HEK293T (cell line): ENCODE measurements at regions not wholly inside any gene's neighbourhood (a gene's known extent, or its start where the extent isn't known, plus 50 kb on each side); places are given as distances from the start of the nearest gene placed in this dataset.

Experiments used
- ARNT ChIP-seq: fragments of 450-650 bp; IDR thresholded peaks from 2 replicates; pipeline ENCODE4 v1.6.1; 2017; ENCODE audit warnings: mild to moderate bottlenecking
- BHLHE40 ChIP-seq: fragments of 450-650 bp; IDR thresholded peaks from 2 replicates; pipeline ENCODE4 v1.6.1; 2016; ENCODE audit warnings: mild to moderate bottlenecking, moderate library complexity, borderline replicate concordance
- FOXA1 ChIP-seq: fragments of 450-650 bp; IDR thresholded peaks from 2 replicates; pipeline ENCODE4 v1.6.1; 2016; ENCODE audit warnings: mild to moderate bottlenecking
- FOXK2 ChIP-seq: fragments of 450-650 bp; IDR thresholded peaks from 2 replicates; pipeline ENCODE4 v1.6.1; 2016; ENCODE audit warnings: mild to moderate bottlenecking
- FOXM1 ChIP-seq: fragments of 450-650 bp; IDR thresholded peaks from 2 replicates; pipeline ENCODE4 v1.6.1; 2017; ENCODE audit warnings: mild to moderate bottlenecking, borderline replicate concordance
- L3MBTL2 ChIP-seq: fragments of 450-650 bp; conservative IDR thresholded peaks from 2 replicates; pipeline ENCODE4 v1.6.1; 2016; ENCODE audit warnings: mild to moderate bottlenecking
- LEF1 ChIP-seq: fragments of 450-650 bp; IDR thresholded peaks from 2 replicates; pipeline ENCODE4 v1.6.1; 2017; ENCODE audit warnings: mild to moderate bottlenecking, borderline replicate concordance
- NFRKB ChIP-seq: fragments of 450-650 bp; IDR thresholded peaks from 2 replicates; pipeline ENCODE4 v1.6.1; 2016; ENCODE audit warnings: mild to moderate bottlenecking, moderate library complexity
- PKNOX1 ChIP-seq: fragments of 450-650 bp; IDR thresholded peaks from 2 replicates; pipeline ENCODE4 v1.6.1; 2016
- SP1 ChIP-seq: fragments of 450-650 bp; IDR thresholded peaks from 2 replicates; pipeline ENCODE4 v1.6.1; 2017
- ZNF384 ChIP-seq: fragments of 450-650 bp; IDR thresholded peaks from 2 replicates; pipeline ENCODE4 v1.6.1; 2016

DNA sequence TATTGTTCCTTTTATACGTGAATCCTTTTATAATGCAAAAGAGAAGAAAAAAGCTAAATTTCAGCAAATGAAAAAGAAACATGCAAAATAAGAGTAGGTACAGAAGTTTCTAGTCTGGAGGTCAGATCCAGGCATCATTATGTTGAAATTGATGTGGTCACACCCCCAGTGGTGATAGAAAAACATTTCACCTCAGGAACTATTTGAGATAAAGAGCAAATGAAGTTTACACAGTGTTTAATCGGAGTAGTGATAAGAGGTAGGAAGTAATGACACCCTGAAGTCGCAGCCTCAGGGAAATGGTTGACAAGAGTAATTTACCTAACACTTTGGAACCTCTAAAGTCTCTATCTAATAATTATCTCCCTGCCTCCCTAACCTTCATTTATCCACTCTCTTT is 536.0 kb upstream of the STEAP1 start:
- TF ChIP-seq SP1, result no peak
- no peak for TF ChIP-seq ARNT
- no peak for TF ChIP-seq FOXA1
- TF ChIP-seq FOXK2, result no peak
- no peak for TF ChIP-seq NFRKB
- TF ChIP-seq LEF1, result no peak
- TF ChIP-seq ZNF384, result no peak
- TF ChIP-seq BHLHE40, result no peak
- no peak for TF ChIP-seq L3MBTL2
- no peak for TF ChIP-seq PKNOX1
- TF ChIP-seq FOXM1, result no peak
